ENCODE measurements at regions not wholly inside any gene's neighbourhood (a gene's known extent, or its start where the extent isn't known, plus 50 kb on each side); places are given as distances from the start of the nearest gene placed in this dataset.

GRCh38 chr16:29314292-29314934 lies 92.1 kb downstream of the NPIPB11 start:
- no peak for TF ChIP-seq CTCF (IDR thresholded peaks at IDR 0.05)
- no peak for TF ChIP-seq POLR2A (IDR thresholded peaks at IDR 0.05)
